ENCODE measurements at regions not wholly inside any gene's neighbourhood (a gene's known extent, or its start where the extent isn't known, plus 50 kb on each side); places are given as distances from the start of the nearest gene placed in this dataset.

DNA sequence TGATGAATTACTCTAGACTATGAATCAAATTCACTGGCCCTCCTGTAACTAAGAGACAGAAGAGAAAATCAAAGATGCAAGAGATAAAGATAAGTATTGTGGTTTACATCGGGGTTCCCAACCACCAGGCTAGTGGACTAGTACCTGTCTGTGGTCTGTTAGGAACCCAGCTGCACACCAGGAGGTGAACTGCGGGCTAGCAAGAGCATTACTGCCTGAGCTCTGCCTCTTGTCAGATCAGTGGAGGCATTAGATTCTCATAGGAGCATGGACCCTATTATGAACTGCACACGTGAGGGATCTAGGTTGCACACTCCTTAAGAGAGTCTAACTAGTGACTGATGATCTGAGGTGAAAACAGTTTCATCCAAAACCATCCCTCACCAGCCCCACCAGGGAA is 58.9 kb upstream of the DUSP10 start:
- DNase-seq, result no peak
- Histone ChIP-seq H3K36me3 (ENCODE audit: insufficient read depth, low read length) (no peaks in the 10 kb centered on the region), H2AFZ (ENCODE audit: low read length) (no peak overlapping the region), H3K27ac (ENCODE audit: low read length) (no peak overlapping the region), H3K79me2 (ENCODE audit: low read length) (no peaks in the 10 kb centered on the region), H4K20me1 (ENCODE audit: insufficient read depth, low read depth, low read length) (no peaks in the 10 kb centered on the region), H3K27me3 (ENCODE audit: low read length) (no peaks in the 10 kb centered on the region), H3K4me1 (ENCODE audit: low read length) (no peaks in the 10 kb centered on the region), H3K9me3 (ENCODE audit: low read length) (no peaks in the 10 kb centered on the region), H3K4me3 (ENCODE audit: low read length) (no peak overlapping the region), H3K9me2 (replicated peaks; ENCODE audit: insufficient read depth, low read length) (no peaks in the 10 kb centered on the region), H3K4me2 (ENCODE audit: low read depth, low read length, poor library complexity, severe bottlenecking) (no peak overlapping the region), H3K9ac (ENCODE audit: low read length) (no peak overlapping the region)

- Histone ChIP-seq H4K20me1 (ENCODE audit: insufficient read depth, low read depth, low read length) (no peaks in the 10 kb centered on the region), H3K27ac (ENCODE audit: low read length) (no peak overlapping the region), H3K9me2 (replicated peaks; ENCODE audit: insufficient read depth, low read length) (no peaks in the 10 kb centered on the region), H3K9me3 (ENCODE audit: low read length) (no peaks in the 10 kb centered on the region), H3K79me2 (ENCODE audit: low read length) (no peaks in the 10 kb centered on the region), H2AFZ (ENCODE audit: low read length) (no peak overlapping the region), H3K4me2 (ENCODE audit: low read depth, low read length, poor library complexity, severe bottlenecking) (no peak overlapping the region), H3K4me3 (ENCODE audit: low read length) (no peak overlapping the region), H3K36me3 (ENCODE audit: insufficient read depth, low read length) (no peaks in the 10 kb centered on the region), H3K4me1 (ENCODE audit: low read length) (no peaks in the 10 kb centered on the region), H3K27me3 (ENCODE audit: low read length) (no peaks in the 10 kb centered on the region), H3K9ac (ENCODE audit: low read length) (no peak overlapping the region)
- DNase-seq, result no peak
Observed at GRCh38 chr1:221797506-221797905, 55.6 kb upstream of the DUSP10 start.

DNA sequence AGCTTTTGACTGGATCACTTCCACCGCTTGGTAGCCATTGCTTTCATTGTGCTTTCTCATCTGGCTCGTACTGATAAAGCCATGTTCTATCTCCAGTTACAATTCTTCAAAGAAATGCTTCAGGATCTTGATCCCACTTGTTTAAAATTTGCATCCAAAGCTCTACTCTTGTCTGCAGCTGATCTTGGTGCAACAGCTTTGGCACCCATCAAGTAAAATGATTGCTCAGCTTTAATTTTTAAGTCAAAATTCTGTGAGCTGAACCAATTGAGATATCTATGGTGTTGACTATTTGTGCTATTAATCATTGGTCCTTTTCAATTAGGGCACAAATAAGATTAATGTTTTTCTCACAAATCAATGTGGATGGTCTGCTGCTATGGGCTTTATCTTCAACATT is 54.8 kb upstream of the DUSP10 start:
- no peaks in the 10 kb centered on the region for H3K79me2 ChIP-seq (ENCODE audit: low read length)
- DNase-seq, result no peak

DNA sequence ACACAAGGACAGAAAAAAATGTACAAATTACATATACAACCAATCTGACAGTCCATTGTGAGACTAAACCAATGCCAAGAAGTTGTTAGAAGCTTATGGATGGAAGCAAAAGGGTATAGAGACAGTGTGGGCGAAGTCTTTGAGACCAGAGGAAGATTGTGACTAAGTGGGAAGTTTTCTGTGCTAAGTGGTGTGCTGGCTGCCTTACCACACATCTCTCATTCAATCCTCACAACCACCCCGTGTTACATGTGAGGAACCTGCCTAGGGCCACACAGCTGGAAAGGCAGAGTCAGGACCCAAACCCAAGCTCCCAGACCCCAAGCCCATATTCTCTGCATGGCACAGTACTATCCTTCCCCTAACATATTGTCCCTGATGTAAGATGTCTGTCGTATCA is 53.5 kb upstream of the DUSP10 start:
- Histone ChIP-seq H3K4me2 (ENCODE audit: low read depth, low read length, poor library complexity, severe bottlenecking) (no peak overlapping the region), H2AFZ (ENCODE audit: low read length) (no peak overlapping the region), H4K20me1 (ENCODE audit: insufficient read depth, low read depth, low read length) (no peaks in the 10 kb centered on the region), H3K36me3 (ENCODE audit: insufficient read depth, low read length) (no peaks in the 10 kb centered on the region), H3K79me2 (ENCODE audit: low read length) (no peaks in the 10 kb centered on the region), H3K9me2 (replicated peaks; ENCODE audit: insufficient read depth, low read length) (no peaks in the 10 kb centered on the region), H3K27ac (ENCODE audit: low read length) (no peak overlapping the region), H3K9ac (ENCODE audit: low read length) (no peak overlapping the region), H3K4me3 (ENCODE audit: low read length) (no peak overlapping the region), H3K27me3 (ENCODE audit: low read length) (no peaks in the 10 kb centered on the region), H3K9me3 (ENCODE audit: low read length) (no peaks in the 10 kb centered on the region), H3K4me1 (ENCODE audit: low read length) (no peaks in the 10 kb centered on the region)
- DNase-seq, result no peak

More for the DNA sequence above, 54.8 kb upstream of the DUSP10 start:
- no peaks in the 10 kb centered on the region for H4K20me1 ChIP-seq (ENCODE audit: insufficient read depth, low read depth, low read length)
- no peak overlapping the region for H3K4me3 ChIP-seq (ENCODE audit: low read length)
- H3K27ac ChIP-seq (ENCODE audit: low read length), result no peak overlapping the region
- H3K27me3 ChIP-seq (ENCODE audit: low read length), result no peaks in the 10 kb centered on the region
- no peak overlapping the region for H3K9ac ChIP-seq (ENCODE audit: low read length)
- H3K9me3 ChIP-seq (ENCODE audit: low read length), result no peaks in the 10 kb centered on the region
- no peak overlapping the region for H2AFZ ChIP-seq (ENCODE audit: low read length)
- no peak overlapping the region for H3K4me2 ChIP-seq (ENCODE audit: low read depth, low read length, poor library complexity, severe bottlenecking)
- no peaks in the 10 kb centered on the region for H3K4me1 ChIP-seq (ENCODE audit: low read length)
- H3K9me2 ChIP-seq (replicated peaks; ENCODE audit: insufficient read depth, low read length), result no peaks in the 10 kb centered on the region
- no peaks in the 10 kb centered on the region for H3K36me3 ChIP-seq (ENCODE audit: insufficient read depth, low read length)

- H3K4me2 ChIP-seq (ENCODE audit: low read depth, low read length, poor library complexity, severe bottlenecking), result no peak overlapping the region
- no peak overlapping the region for H3K9ac ChIP-seq (ENCODE audit: low read length)
- H3K27ac ChIP-seq (ENCODE audit: low read length), result no peak overlapping the region
- H2AFZ ChIP-seq (ENCODE audit: low read length), result no peak overlapping the region
- no peak overlapping the region for H3K4me3 ChIP-seq (ENCODE audit: low read length)
- H3K27me3 ChIP-seq (ENCODE audit: low read length), result no peaks in the 10 kb centered on the region
- no peak for DNase-seq
- no peaks in the 10 kb centered on the region for H3K4me1 ChIP-seq (ENCODE audit: low read length)
- H3K9me2 ChIP-seq (replicated peaks; ENCODE audit: insufficient read depth, low read length), result no peaks in the 10 kb centered on the region
- H3K36me3 ChIP-seq (ENCODE audit: insufficient read depth, low read length), result no peaks in the 10 kb centered on the region
- H4K20me1 ChIP-seq (ENCODE audit: insufficient read depth, low read depth, low read length), result no peaks in the 10 kb centered on the region
- H3K79me2 ChIP-seq (ENCODE audit: low read length), result no peaks in the 10 kb centered on the region
- H3K9me3 ChIP-seq (ENCODE audit: low read length), result no peaks in the 10 kb centered on the region
Observed at GRCh38 chr1:221794935-221795334, 53.0 kb upstream of the DUSP10 start.

- Histone ChIP-seq H3K4me2 (ENCODE audit: low read depth, low read length, poor library complexity, severe bottlenecking) (no peak overlapping the region), H3K4me1 (ENCODE audit: low read length) (no peaks in the 10 kb centered on the region), H2AFZ (ENCODE audit: low read length) (no peak overlapping the region), H3K9me2 (replicated peaks; ENCODE audit: insufficient read depth, low read length) (no peaks in the 10 kb centered on the region), H3K36me3 (ENCODE audit: insufficient read depth, low read length) (no peaks in the 10 kb centered on the region), H3K9ac (ENCODE audit: low read length) (no peak overlapping the region), H3K79me2 (ENCODE audit: low read length) (no peaks in the 10 kb centered on the region), H3K27me3 (ENCODE audit: low read length) (no peaks in the 10 kb centered on the region), H3K27ac (ENCODE audit: low read length) (no peak overlapping the region), H3K4me3 (ENCODE audit: low read length) (no peak overlapping the region), H4K20me1 (ENCODE audit: insufficient read depth, low read depth, low read length) (no peaks in the 10 kb centered on the region), H3K9me3 (ENCODE audit: low read length) (no peaks in the 10 kb centered on the region)
- no peak for DNase-seq
Observed at GRCh38 chr1:221794079-221794670, 52.3 kb upstream of the DUSP10 start.

- no peaks in the 10 kb centered on the region for H3K4me1 ChIP-seq (ENCODE audit: low read length)
- no peak overlapping the region for H3K4me2 ChIP-seq (ENCODE audit: low read depth, low read length, poor library complexity, severe bottlenecking)
- no peak overlapping the region for H3K27ac ChIP-seq (ENCODE audit: low read length)
- H3K79me2 ChIP-seq (ENCODE audit: low read length), result no peaks in the 10 kb centered on the region
- no peaks in the 10 kb centered on the region for H3K27me3 ChIP-seq (ENCODE audit: low read length)
- no peaks in the 10 kb centered on the region for H4K20me1 ChIP-seq (ENCODE audit: insufficient read depth, low read depth, low read length)
- no peak overlapping the region for H3K9ac ChIP-seq (ENCODE audit: low read length)
- no peaks in the 10 kb centered on the region for H3K9me2 ChIP-seq (replicated peaks; ENCODE audit: insufficient read depth, low read length)
- no peaks in the 10 kb centered on the region for H3K36me3 ChIP-seq (ENCODE audit: insufficient read depth, low read length)
- H2AFZ ChIP-seq (ENCODE audit: low read length), result no peak overlapping the region
- no peaks in the 10 kb centered on the region for H3K9me3 ChIP-seq (ENCODE audit: low read length)
- DNase-seq, result no peak
- H3K4me3 ChIP-seq (ENCODE audit: low read length), result no peak overlapping the region
Observed at GRCh38 chr1:221793439-221794078, 51.7 kb upstream of the DUSP10 start.

GRCh38 chr1:221791846-221792245 is 50.0 kb upstream of the DUSP10 start:
- Histone ChIP-seq H3K79me2 (ENCODE audit: low read length) (no peaks in the 10 kb centered on the region), H3K27ac (ENCODE audit: low read length) (no peak overlapping the region), H3K9ac (ENCODE audit: low read length) (no peak overlapping the region), H2AFZ (ENCODE audit: low read length) (no peak overlapping the region), H3K27me3 (ENCODE audit: low read length) (no peaks in the 10 kb centered on the region), H3K36me3 (ENCODE audit: insufficient read depth, low read length) (no peaks in the 10 kb centered on the region), H3K9me2 (replicated peaks; ENCODE audit: insufficient read depth, low read length) (no peaks in the 10 kb centered on the region), H3K4me2 (ENCODE audit: low read depth, low read length, poor library complexity, severe bottlenecking) (no peak overlapping the region), H4K20me1 (ENCODE audit: insufficient read depth, low read depth, low read length) (no peaks in the 10 kb centered on the region), H3K4me3 (ENCODE audit: low read length) (no peak overlapping the region), H3K4me1 (ENCODE audit: low read length) (no peaks in the 10 kb centered on the region), H3K9me3 (ENCODE audit: low read length) (no peaks in the 10 kb centered on the region)
- no peak for DNase-seq

Measured in Karpas-422 (cell line).